GM18861 (cell line): ENCODE measurements at regions not wholly inside any gene's neighbourhood (a gene's known extent, or its start where the extent isn't known, plus 50 kb on each side); places are given as distances from the start of the nearest gene placed in this dataset.
"Not testable (repeated sequence)": the region's sequence is repeated elsewhere in the genome, so short reads cannot be mapped to it uniquely, and the experiment has no call there.

Experiments used
- ATAC-seq: cut with Tn5 transposase; IDR thresholded peaks from one replicate; pipeline ENCODE4 v1.9.1; 2021; ENCODE audit not compliant: unreplicated experiment

GRCh38 chr7:51847461-51848134, 531.0 kb upstream of the COBL start:
- no peak for ATAC-seq

- not testable (repeated sequence) for ATAC-seq
Observed at GRCh38 chr7:51839130-51839529, 522.5 kb upstream of the COBL start.

DNA sequence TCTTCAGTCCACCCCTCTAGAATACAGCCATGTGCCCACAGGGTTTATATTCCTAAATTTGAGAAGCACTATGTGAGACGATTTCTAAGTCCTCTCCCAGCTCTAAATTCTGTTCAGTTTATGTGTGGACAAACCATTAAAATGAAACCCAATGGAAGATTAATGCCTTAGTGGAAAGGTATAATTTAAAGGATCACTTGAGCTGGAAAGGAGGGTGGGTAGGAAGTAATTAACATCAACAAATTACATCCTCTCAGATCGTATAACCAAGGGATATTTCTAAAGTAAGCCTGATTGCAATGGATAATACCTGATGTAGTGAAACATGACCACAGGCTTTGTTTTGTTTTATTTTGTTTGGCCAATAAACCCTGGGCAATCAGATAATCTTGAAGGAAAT, 511.0 kb upstream of the COBL start:
- ATAC-seq: no peak

DNA sequence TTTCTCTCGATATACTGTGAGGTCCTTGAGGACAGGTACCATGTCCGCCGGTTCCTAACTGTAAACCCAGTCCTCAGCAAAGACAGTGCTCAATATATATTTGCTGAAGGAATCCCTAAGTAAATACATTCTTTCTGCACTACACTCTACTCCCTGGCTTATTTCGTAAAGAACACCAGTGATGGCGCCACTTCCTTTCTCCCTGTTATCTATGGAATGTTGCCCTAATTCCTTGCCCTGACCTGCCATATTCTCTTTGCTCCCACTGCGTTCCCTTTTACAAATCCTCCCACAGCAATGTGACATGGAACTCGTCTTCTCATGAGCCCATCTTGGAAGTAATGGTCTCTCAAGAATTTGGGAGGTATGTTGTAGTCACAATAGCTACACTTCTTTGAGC, 507.4 kb upstream of the COBL start:
- ATAC-seq: no peak

DNA sequence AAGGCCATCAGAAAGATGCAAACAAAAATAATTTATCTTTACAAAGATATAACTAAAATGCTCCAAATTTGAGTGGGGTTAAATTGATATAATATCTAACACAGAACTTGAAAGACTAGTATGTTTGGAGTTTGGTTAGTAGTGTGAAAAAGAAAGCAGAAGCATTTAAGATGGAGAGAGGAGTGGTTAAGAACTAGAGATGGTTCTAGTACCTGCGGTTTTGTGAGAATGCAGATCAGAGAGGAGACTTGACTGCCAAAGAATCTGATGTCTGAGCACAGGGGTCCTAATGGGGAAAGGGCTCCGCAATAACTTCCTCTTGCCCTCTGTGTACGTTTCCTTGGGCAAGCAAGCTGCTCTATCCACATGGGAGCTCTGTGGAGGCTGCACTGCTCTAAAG, 506.8 kb upstream of the COBL start:
- ATAC-seq: no peak

DNA sequence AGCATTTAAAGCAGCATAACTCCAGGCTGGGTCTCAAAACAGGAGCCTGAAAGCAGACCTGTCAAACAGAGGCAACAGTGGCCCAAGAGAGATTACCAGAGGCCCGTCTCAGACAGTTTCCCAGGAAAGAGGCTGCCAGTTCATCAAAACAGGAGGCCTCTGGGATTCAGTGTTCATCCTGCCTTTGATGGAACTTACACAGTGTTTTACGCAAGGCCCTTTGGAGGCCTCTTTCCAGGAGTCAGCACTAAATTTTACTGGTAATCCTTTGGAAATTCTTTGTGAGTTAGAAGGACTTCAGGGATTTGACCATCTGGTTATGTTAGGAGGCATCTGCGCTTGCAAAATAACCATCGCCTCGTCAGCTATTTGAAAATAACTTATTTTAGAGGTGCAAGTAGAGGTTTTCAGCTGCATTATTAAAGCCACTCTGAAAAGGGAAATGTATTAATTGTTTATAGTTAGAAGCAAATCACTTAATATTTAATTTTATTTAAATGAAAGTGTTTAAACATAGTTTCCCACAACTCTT, 501.2 kb upstream of the COBL start:
- no peak for ATAC-seq

DNA sequence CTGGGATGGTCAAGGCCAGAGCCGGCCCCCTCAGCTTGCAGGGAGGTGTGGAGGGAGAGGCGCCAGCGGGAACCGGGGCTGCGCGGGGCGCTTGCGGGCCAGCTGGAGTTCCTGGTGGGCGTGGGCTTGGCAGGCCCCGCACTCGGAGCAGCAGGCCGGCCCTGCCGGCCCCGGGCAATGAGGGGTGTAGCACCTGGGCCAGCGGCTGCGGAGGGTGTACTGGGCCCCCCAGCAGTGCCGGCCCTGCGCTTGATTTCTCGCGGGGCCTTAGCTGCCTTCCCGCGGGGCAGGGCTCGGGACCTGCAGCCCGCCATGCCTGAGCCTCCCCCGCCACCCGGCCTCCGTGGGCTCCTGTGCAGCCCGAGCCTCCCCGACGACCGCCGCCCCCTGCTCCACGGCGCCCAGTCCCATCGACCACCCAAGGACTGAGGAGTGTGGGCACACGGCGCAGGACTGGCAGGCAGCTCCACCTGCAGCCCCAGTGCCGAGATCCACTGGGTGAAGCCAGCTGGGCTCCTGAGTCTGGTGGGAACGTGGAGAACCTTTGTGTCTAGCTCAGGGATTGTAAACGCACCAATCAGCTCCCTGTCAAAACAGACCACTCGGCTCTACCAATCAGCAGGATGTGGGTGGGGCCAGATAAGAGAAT, 489.3 kb upstream of the COBL start:
- not testable (repeated sequence) for ATAC-seq

- no peak for ATAC-seq
Observed at GRCh38 chr7:51802718-51803117, 486.1 kb upstream of the COBL start.

- ATAC-seq: no peak
Observed at GRCh38 chr7:51797371-51797770, 480.8 kb upstream of the COBL start.

DNA sequence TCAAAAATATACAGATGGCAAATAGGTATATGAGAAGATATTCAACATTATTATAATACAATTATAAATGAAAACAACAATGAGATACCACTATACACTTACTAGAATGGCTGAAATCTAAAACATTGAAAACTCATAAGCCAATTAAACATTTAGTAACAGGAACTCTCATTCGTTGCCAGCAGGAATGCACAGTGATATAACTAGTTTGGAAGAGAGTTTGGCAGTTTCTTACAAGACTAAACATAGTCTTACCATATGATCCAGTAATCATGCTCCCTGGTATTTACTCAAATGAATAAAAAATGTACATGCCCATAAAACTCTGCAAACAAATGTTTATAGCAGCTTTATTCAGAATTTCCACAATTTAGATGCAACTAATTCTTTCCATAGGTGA, 476.2 kb upstream of the COBL start:
- ATAC-seq: no peak

DNA sequence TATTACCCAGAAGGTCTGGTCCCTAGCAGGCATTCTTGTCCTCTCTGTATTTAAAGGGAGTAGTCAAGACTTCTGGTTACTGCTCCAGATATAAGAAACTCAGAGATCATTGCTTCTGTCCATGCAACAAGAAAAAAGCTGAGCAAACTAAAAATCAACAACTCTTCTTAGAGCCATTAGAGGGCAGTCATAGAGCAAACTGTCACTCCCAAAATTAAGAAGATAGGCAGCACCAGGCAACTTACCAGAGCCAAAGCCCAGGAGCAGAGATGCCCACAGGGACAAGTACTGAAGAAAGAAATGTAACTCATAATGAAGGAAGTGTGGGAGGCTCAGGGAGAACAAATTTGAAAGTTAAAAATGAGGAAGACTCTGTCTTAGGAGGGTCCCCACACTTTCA, 472.9 kb upstream of the COBL start:
- no peak for ATAC-seq

- ATAC-seq: no peak
Observed at GRCh38 chr7:51786284-51786683, 469.7 kb upstream of the COBL start.

GRCh38 chr7:51785876-51786275, 469.3 kb upstream of the COBL start:
- no peak for ATAC-seq

- ATAC-seq: no peak
Observed at GRCh38 chr7:51785171-51785570, 468.6 kb upstream of the COBL start.

- no peak for ATAC-seq
Observed at GRCh38 chr7:51783241-51783640, 466.6 kb upstream of the COBL start.

DNA sequence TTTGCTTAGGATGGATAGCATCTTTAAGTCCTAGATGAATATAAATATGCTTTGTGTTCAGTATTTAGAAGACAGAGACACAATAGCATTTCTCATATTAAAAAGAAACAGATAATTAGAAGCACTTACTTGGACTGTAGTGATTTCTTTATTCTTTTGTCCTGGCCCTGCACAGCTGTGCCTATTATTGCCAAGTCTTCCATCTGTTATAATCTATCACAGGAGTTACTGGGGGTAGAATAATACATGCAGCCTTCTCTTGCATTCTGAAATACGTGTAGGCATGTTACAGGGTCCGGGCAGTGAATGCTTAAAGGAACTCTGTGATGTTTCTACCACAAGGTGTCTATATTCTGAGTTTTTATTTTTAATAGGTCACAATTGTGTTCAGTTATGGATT, 461.5 kb upstream of the COBL start:
- no peak for ATAC-seq

DNA sequence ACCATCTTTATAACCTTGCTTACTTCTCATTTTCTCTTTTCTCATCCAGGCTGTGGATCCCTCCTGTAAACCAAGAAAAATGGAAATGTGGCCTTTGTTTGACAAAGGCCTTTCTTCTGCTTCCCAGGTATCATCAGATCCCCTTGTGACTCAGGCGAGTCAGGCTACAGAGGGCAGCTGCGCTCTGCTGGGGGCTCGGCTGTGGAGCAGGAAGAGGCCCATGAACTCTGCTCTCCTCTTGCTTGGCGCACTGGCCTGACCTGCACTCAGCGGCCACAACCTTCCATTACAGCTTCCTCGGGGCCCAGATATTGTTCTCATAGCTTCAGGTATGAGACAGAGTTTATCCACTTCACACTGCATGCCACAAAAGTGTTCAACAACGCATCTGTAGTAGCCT, 457.6 kb upstream of the COBL start:
- ATAC-seq: no peak

DNA sequence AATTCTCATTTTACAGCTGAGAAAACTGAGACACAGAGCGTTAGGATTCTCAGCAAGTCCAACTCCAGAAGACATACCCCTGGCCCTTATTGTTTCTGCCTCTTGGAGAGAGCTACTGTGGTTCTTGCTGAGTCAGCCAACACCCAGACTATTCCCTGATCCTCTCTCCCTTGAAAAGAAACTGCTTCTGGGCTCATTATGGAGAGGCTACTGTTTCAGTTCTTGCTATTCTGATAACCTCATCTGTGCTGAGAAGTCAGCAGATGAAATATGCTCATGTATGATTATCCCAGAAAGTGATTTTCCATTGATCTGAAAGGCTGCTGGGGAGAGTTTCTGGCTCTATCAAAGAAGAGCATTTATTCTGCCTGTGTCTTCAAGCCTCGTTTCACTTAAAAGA, 455.6 kb upstream of the COBL start:
- no peak for ATAC-seq

DNA sequence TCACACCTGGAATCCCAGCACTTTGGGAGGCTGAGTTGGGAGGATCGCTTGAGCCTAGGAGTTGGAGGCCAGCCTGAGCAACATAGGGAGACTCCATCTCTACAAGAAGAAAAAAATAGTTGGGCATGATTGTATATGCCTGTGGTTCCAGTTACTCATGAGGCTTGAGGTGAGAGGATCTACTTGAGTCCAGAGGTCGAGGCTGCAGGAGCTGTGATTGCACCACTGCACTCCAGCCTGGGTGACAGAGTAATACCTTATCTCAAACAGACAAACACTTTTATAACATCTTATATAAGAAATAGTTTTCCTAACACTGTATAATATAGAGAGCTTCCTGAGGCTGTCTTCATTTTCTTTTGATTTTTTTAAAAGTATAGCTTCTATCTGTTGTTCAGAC, 448.4 kb upstream of the COBL start:
- ATAC-seq: no peak

DNA sequence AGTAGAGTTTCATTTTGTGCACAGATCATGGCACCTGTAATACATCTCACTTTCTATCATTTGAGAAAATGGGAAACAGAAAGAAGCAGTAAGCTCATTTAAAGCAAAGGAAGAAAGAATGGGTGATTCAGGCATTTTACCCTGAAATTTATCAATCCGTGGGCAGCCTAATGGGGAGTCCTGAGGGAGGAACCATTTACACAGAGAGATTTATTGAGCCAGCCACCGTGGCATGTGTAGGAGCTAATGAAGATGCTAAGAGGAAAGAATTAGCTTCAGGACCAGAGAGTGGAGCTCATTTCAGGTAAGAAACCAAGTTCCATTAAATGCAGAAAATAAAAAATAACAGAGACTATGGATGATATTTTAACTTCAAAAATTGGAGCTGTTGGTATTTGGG, 443.4 kb upstream of the COBL start:
- no peak for ATAC-seq

DNA sequence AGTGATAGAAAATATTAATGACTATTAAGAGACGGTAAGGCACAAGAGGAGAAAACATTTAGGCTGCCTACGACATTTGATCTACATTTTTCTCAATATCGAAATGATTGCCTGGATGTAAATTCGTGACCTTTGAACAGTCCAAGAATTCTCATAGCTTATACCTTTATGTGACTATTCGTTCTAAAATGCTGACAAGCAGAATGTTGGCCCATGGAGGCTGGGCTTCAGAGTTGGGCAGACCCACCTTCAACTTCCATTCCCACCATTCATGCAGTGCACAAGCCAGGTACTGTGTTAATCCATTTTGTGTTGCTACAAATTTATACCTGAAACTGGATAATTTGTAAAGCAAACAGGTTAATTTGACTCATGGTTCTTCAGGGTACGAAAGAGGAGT, 441.4 kb upstream of the COBL start:
- ATAC-seq: no peak

- no peak for ATAC-seq
Observed at GRCh38 chr7:51732951-51733350, 416.3 kb upstream of the COBL start.

GRCh38 chr7:51732116-51732515, 415.5 kb upstream of the COBL start:
- no peak for ATAC-seq
